ENCODE measurements at regions not wholly inside any gene's neighbourhood (a gene's known extent, or its start where the extent isn't known, plus 50 kb on each side); places are given as distances from the start of the nearest gene placed in this dataset.
"Not testable (repeated sequence)": the region's sequence is repeated elsewhere in the genome, so short reads cannot be mapped to it uniquely, and the experiment has no call there.

DNA sequence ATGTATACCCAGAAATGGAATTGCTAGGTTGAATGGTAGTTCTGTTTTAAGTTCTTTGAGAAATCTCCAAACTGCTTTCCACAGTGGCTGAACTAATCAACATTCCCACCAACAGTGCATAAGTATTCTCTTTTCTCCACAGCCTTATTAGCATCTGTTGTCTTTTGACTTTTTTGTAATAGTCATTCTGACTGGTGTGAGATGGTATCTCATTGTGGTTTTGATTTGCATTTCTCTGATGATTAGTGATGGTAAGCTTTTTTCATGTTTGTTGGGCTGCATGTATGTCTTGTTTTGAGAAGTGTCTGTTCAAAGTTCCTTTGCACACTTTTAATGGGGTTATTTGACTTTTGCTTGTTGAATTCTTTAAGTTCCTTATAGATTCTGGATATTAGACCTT, 52.4 kb upstream of the EHHADH start:
- not testable (repeated sequence) for DNase-seq

DNA sequence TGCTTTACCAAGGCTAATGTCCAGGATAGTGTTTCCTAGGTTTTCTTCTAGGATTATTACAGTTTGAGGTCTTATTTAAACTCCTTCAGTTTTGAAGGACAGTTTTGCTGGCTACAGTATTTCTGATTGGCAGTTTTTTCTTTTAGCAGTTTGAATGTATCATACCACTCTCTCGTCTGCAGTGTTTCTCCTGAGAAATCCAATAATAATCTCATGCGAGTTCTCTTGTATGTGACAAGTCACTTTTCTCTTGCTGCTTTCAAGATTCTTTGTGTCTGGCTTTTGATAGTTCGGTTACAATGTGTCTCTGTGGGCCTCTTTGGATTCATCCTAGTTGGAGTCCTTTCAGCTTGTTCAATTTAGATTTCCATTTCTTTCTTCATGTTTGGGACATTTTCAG, 53.0 kb upstream of the EHHADH start:
- no peak for DNase-seq

DNA sequence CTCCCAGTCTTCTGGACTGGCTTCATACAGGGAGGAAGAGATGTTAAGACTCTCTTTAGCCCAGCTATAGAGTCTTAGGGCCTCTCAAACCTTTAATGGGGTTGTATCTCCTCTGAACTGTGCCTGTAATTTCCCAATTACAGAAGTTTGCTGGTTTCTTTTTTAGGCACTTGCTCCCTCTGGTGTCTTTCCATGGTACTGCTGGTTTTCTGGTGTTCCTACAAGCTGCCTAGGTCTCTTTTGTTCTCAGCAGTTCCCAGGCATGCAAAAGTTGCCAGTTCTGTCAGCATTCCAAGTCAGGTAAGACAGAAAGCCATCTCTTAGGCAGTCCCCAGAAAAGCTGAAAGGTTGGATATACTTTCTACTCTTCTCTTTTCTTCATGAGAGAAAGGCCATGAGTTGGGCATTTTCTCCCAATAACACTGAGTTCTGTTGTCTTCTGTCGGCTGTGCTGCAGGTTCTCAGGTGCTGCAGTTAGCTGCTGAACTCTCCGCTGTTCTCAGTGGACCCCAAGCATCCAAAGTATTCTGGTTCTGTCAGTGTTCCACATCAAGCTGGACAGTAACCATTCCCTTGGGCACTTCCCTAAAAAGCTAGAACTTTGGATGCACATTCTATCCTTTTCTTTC, 54.4 kb upstream of the EHHADH start:
- peak; percentile 50 for DNase-seq

DNA sequence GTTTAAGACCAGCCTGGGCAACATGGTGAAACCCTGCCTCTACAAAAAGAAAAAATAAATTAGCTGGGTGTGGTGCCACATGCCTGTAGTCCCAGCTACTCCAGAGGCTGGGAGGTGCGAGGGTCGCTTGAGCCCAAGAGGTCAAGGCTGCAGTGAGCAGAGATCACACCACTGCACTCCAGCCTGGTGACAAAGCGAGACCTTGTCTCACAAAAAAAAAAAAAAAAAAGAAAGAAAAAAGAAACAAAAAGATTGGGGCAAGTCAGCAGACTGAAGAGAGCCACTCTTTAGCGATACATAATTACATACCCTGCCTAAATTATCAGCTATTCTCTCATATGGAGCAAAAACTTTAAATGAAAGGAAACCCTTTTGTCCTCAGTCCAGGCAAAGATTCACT, 53.6 kb upstream of the MAP3K13 start:
- DNase-seq = no peak

DNA sequence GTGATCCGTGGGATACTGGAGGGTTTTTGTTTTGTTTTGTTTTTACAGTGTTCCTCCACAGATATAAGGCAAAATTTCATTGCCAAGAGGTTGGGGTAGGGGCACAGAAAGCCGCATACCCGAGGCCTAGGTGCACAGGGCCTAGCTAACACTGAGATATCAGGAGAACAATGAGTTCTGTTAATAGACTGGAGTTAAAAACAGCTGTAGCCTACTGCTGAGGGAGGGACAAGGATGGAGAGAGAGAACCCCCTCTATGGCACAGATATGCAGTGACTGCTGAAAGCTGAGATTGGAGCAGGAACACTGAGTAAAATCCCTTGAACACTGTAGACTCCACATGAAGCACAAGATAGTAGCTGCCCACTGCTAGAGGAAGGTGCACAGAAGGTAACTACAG, 53.1 kb upstream of the MAP3K13 start:
- DNase-seq = no peak

DNA sequence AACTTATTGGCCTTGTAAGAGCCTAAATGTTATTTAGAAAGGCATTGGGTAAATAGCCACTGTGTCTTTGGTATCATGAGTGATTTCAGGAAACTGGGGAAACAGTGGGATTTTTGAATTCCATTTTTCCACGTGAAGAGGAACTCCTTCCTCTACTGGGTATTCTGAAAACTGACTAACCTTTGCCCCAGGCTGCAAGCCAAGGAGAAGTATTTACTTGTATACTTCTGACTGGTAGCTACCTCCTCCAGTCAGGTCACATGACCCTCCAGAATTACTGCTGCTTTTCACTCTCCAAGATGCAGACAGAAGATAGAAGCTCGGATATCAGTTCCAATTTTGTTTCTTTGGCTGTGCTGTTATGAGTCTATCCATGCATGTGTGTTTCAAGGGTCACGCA, 50.9 kb upstream of the MAP3K13 start:
- DNase-seq = no peak
